HG03520 (cell line): ENCODE measurements at regions not wholly inside any gene's neighbourhood (a gene's known extent, or its start where the extent isn't known, plus 50 kb on each side); places are given as distances from the start of the nearest gene placed in this dataset.
A peak's percentile ranks its signal among the peaks of the same experiment; 100 is the strongest.

Experiments used
- ATAC-seq: cut with Tn5 transposase; IDR thresholded peaks from one replicate; pipeline ENCODE4 v1.9.1; 2021; ENCODE audit warnings: mild to moderate bottlenecking, moderate library complexity; ENCODE audit not compliant: unreplicated experiment

- ATAC-seq: no peak
These were observed 291.2 kb upstream of the DMRT1 start for GRCh38 chr9:550333-550732.

GRCh38 chr9:551986-552929, 289.2 kb upstream of the DMRT1 start:
- no peak for ATAC-seq

GRCh38 chr9:555493-555892, 286.0 kb upstream of the DMRT1 start:
- ATAC-seq: no peak

- ATAC-seq: no peak
These were observed 285.3 kb upstream of the DMRT1 start for GRCh38 chr9:556199-556598.

- ATAC-seq: no peak
These were observed 284.8 kb upstream of the DMRT1 start for GRCh38 chr9:556675-557074.

- no peak for ATAC-seq
These were observed 283.8 kb upstream of the DMRT1 start for GRCh38 chr9:557601-558201.

- no peak for ATAC-seq
These were observed 280.1 kb upstream of the DMRT1 start for GRCh38 chr9:561427-561826.

GRCh38 chr9:563200-563599, 278.3 kb upstream of the DMRT1 start:
- ATAC-seq: no peak

- no peak for ATAC-seq
These were observed 276.0 kb upstream of the DMRT1 start for GRCh38 chr9:565528-565927.

GRCh38 chr9:567128-567746, 274.3 kb upstream of the DMRT1 start:
- ATAC-seq: peak; percentile 65

GRCh38 chr9:567747-568305, 273.7 kb upstream of the DMRT1 start:
- no peak for ATAC-seq

GRCh38 chr9:569296-569695, 272.2 kb upstream of the DMRT1 start:
- ATAC-seq: no peak

GRCh38 chr9:570187-570586, 271.3 kb upstream of the DMRT1 start:
- ATAC-seq: no peak

GRCh38 chr9:571066-571465, 270.4 kb upstream of the DMRT1 start:
- no peak for ATAC-seq

- ATAC-seq: no peak
These were observed 269.8 kb upstream of the DMRT1 start for GRCh38 chr9:571741-572140.

GRCh38 chr9:573691-574410, 267.6 kb upstream of the DMRT1 start:
- no peak for ATAC-seq

GRCh38 chr9:575139-575538, 266.4 kb upstream of the DMRT1 start:
- no peak for ATAC-seq

GRCh38 chr9:580652-581342, 260.7 kb upstream of the DMRT1 start:
- ATAC-seq: no peak

- ATAC-seq: no peak
These were observed 259.6 kb upstream of the DMRT1 start for GRCh38 chr9:581673-582497.

GRCh38 chr9:582775-583174, 258.7 kb upstream of the DMRT1 start:
- no peak for ATAC-seq
